ENCODE measurements at regions not wholly inside any gene's neighbourhood (a gene's known extent, or its start where the extent isn't known, plus 50 kb on each side); places are given as distances from the start of the nearest gene placed in this dataset.

DNA sequence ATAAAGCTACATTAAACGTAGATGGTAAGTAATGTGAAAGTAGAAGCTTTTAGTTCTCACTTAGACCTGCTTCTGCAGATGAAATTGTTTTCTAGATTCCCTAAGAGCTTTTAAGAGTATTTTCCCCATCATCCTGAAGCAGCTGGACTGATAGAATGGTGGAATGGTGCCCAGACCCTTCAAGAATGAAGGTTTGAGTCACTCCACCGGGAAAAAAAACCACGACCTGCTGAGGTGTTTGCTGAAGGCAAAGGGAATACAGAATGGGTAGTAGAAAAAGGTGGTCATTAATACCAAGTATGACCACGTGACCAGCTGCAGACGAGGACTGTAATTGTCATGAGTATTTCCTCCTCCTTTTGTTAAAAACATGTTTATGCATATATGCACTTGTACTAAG is 79.2 kb upstream of the PTPRZ1 start:
- peaks cover 0 to 46% (median 12%) of the 10 kb centered on the region in 3 donors for H3K4me1 ChIP-seq
- H3K36me3 ChIP-seq: no peaks in the 10 kb centered on the region
- H3K27me3 ChIP-seq: no peaks in the 10 kb centered on the region
- DNase-seq: no peak
- TF ChIP-seq, protein P1, sequence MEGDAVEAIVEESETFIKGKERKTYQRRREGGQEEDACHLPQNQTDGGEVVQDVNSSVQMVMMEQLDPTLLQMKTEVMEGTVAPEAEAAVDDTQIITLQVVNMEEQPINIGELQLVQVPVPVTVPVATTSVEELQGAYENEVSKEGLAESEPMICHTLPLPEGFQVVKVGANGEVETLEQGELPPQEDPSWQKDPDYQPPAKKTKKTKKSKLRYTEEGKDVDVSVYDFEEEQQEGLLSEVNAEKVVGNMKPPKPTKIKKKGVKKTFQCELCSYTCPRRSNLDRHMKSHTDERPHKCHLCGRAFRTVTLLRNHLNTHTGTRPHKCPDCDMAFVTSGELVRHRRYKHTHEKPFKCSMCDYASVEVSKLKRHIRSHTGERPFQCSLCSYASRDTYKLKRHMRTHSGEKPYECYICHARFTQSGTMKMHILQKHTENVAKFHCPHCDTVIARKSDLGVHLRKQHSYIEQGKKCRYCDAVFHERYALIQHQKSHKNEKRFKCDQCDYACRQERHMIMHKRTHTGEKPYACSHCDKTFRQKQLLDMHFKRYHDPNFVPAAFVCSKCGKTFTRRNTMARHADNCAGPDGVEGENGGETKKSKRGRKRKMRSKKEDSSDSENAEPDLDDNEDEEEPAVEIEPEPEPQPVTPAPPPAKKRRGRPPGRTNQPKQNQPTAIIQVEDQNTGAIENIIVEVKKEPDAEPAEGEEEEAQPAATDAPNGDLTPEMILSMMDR (IDR thresholded peaks at IDR 0.05): no peak
- TF ChIP-seq POLR2A (IDR thresholded peaks at IDR 0.05): no peak
- WGBS, 2 donors: 31 to 36% methylated on average over 5 of the region's 5 CpGs
- H3K27ac ChIP-seq: no peak overlapping the region
- H3K4me3 ChIP-seq: no peak overlapping the region
- H3K9me3 ChIP-seq: no peaks in the 10 kb centered on the region
- intact Hi-C loops (cut with DNase I): no loop called here

DNA sequence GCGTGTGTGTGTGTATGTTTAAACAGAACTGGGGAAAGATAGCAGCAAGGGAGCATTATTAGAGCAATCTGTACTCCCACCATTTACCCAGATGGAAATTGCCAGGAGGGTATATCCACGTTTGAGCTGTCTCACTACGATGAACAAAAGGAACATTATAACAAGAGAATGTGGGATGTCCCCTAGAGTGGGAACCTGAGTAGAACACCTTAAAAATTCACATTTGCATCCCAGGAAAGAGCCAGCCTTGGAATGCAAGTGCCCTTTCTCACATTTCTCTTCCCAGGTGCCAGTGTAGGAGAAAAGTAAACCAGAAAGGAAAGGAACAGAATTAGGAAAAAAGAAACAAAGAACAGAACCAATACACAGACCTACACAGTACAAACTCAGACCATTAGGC is 95.3 kb upstream of the PTPRZ1 start:
- no peaks in the 10 kb centered on the region for H3K27me3 ChIP-seq
- no peak overlapping the region for H3K27ac ChIP-seq
- H3K4me1 ChIP-seq: no peaks in the 10 kb centered on the region
- intact Hi-C loops (cut with DNase I): no loop called here
- 44 to 70% methylated on average over 3 of the region's 3 CpGs for WGBS, 2 donors
- H3K4me3 ChIP-seq: no peak overlapping the region
- no peak for DNase-seq
- no peak for TF ChIP-seq POLR2A (IDR thresholded peaks at IDR 0.05)
- TF ChIP-seq, protein P1 (IDR thresholded peaks at IDR 0.05): no peak
- no peaks in the 10 kb centered on the region for H3K9me3 ChIP-seq
- no peaks in the 10 kb centered on the region for H3K36me3 ChIP-seq

- DNase-seq: no peak
Measured at GRCh38 chr7:121774563-121774962, 98.4 kb upstream of the PTPRZ1 start.

GRCh38 chr7:121766676-121767075 is 106.3 kb upstream of the PTPRZ1 start:
- no peaks in the 10 kb centered on the region for H3K27me3 ChIP-seq
- WGBS, 2 donors: 82 to 90% methylated on average over 1 of the region's 1 CpG
- H3K36me3 ChIP-seq: no peaks in the 10 kb centered on the region
- no peaks in the 10 kb centered on the region for H3K9me3 ChIP-seq
- no peak for DNase-seq
- intact Hi-C loops (cut with DNase I): no loop called here
- H3K27ac ChIP-seq: no peak overlapping the region
- TF ChIP-seq, protein P1 (IDR thresholded peaks at IDR 0.05): no peak
- H3K4me1 ChIP-seq: no peaks in the 10 kb centered on the region
- no peak overlapping the region for H3K4me3 ChIP-seq

More at GRCh38 chr7:121774563-121774962, 98.4 kb upstream of the PTPRZ1 start:
- no peaks in the 10 kb centered on the region for H3K27me3 ChIP-seq
- 69 to 73% methylated on average over 3 of the region's 3 CpGs for WGBS, 2 donors
- H3K27ac ChIP-seq: no peak overlapping the region
- H3K9me3 ChIP-seq: no peaks in the 10 kb centered on the region
- TF ChIP-seq POLR2A (IDR thresholded peaks at IDR 0.05): no peak
- TF ChIP-seq, protein P1 (IDR thresholded peaks at IDR 0.05): no peak
- intact Hi-C loops (cut with DNase I): no loop called here
- no peaks in the 10 kb centered on the region for H3K4me1 ChIP-seq
- H3K36me3 ChIP-seq: no peaks in the 10 kb centered on the region
- no peak overlapping the region for H3K4me3 ChIP-seq

GRCh38 chr7:121761399-121761798 is 111.6 kb upstream of the PTPRZ1 start:
- no peaks in the 10 kb centered on the region for H3K36me3 ChIP-seq
- no peak overlapping the region for H3K4me3 ChIP-seq
- TF ChIP-seq POLR2A (IDR thresholded peaks at IDR 0.05): no peak
- TF ChIP-seq, protein P1 (IDR thresholded peaks at IDR 0.05): no peak
- H3K9me3 ChIP-seq: no peaks in the 10 kb centered on the region
- no peak for DNase-seq
- no peaks in the 10 kb centered on the region for H3K27me3 ChIP-seq
- H3K27ac ChIP-seq: no peak overlapping the region
- WGBS, 2 donors: 36 to 52% methylated on average over 1 of the region's 1 CpG
- no peaks in the 10 kb centered on the region for H3K4me1 ChIP-seq
- intact Hi-C loops (cut with DNase I): no loop called here

All from esophagus squamous epithelium (tissue), 5 donors.